ENCODE measurements at regions not wholly inside any gene's neighbourhood (a gene's known extent, or its start where the extent isn't known, plus 50 kb on each side); places are given as distances from the start of the nearest gene placed in this dataset.

- Histone ChIP-seq H3K36me3 (no peaks in the 10 kb centered on the region), H3K27me3 (no peaks in the 10 kb centered on the region), H3K4me1 (no peaks in the 10 kb centered on the region), H3K27ac (no peak overlapping the region), H3K9me3 (no peaks in the 10 kb centered on the region), H3K4me3 (no peak overlapping the region)
- no peak for DNase-seq
- TF ChIP-seq POLR2A (IDR thresholded peaks at IDR 0.05): no peak
- TF ChIP-seq CTCF (IDR thresholded peaks at IDR 0.05): no peak
Observed at GRCh38 chr11:122235615-122236014, 119.6 kb upstream of the BLID start.

DNA sequence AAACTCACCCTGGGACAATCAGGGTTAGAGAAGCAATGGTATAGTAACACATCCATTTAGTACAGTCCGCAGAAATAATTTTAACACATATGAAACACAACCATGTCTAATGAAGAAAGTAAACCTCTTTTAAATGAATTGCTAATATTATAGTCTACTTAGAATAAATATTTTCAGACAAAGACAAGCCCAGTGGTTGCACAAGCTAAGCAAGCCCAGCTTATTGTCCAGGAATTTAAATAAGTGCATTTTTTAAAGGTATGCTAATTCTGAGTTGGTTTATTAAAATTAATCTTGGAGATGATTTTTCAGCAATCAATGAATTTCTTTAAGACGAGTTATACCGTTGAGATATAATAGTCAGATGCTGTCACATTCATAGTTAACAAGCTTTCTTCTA, 118.8 kb upstream of the BLID start:
- TF ChIP-seq CTCF (IDR thresholded peaks at IDR 0.05) (no peak), POLR2A (IDR thresholded peaks at IDR 0.05) (no peak)
- Histone ChIP-seq H3K4me1 (no peaks in the 10 kb centered on the region), H3K27ac (no peak overlapping the region), H3K4me3 (no peak overlapping the region), H3K9me3 (no peaks in the 10 kb centered on the region), H3K27me3 (no peaks in the 10 kb centered on the region), H3K36me3 (no peaks in the 10 kb centered on the region)
- DNase-seq: no peak

GRCh38 chr11:122234257-122234656, 118.2 kb upstream of the BLID start:
- Histone ChIP-seq H3K4me3 (no peak overlapping the region), H3K27me3 (no peaks in the 10 kb centered on the region), H3K36me3 (no peaks in the 10 kb centered on the region), H3K9me3 (no peaks in the 10 kb centered on the region), H3K27ac (no peak overlapping the region), H3K4me1 (no peaks in the 10 kb centered on the region)
- TF ChIP-seq CTCF (IDR thresholded peaks at IDR 0.05): no peak
- TF ChIP-seq POLR2A (IDR thresholded peaks at IDR 0.05): no peak
- DNase-seq: no peak

GRCh38 chr11:122232985-122233384, 117.0 kb upstream of the BLID start:
- no peaks in the 10 kb centered on the region for H3K4me1 ChIP-seq
- no peaks in the 10 kb centered on the region for H3K27me3 ChIP-seq
- no peak overlapping the region for H3K4me3 ChIP-seq
- TF ChIP-seq POLR2A (IDR thresholded peaks at IDR 0.05) (no peak), CTCF (IDR thresholded peaks at IDR 0.05) (no peak)
- H3K27ac ChIP-seq: no peak overlapping the region
- DNase-seq: no peak
- H3K9me3 ChIP-seq: no peaks in the 10 kb centered on the region
- no peaks in the 10 kb centered on the region for H3K36me3 ChIP-seq

DNA sequence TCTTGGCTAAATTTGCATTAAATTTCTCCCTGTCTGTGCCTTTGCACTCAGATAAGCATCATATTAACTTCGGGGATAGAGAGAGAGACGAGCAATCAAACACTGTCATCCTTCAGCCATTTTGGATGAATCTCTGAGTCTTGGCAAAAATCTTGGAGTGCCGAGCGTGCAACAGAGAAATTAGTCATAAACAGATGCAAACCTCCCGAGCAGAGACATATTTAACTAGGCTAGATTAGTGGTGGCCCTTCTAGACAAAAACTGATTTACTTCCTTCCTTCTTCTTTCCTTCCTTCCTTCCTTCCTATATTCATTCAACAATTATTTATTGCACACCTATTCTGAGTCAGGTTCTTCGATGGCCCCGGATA, 114.4 kb upstream of the BLID start:
- no peak overlapping the region for H3K27ac ChIP-seq
- H3K4me1 ChIP-seq: no peaks in the 10 kb centered on the region

DNA sequence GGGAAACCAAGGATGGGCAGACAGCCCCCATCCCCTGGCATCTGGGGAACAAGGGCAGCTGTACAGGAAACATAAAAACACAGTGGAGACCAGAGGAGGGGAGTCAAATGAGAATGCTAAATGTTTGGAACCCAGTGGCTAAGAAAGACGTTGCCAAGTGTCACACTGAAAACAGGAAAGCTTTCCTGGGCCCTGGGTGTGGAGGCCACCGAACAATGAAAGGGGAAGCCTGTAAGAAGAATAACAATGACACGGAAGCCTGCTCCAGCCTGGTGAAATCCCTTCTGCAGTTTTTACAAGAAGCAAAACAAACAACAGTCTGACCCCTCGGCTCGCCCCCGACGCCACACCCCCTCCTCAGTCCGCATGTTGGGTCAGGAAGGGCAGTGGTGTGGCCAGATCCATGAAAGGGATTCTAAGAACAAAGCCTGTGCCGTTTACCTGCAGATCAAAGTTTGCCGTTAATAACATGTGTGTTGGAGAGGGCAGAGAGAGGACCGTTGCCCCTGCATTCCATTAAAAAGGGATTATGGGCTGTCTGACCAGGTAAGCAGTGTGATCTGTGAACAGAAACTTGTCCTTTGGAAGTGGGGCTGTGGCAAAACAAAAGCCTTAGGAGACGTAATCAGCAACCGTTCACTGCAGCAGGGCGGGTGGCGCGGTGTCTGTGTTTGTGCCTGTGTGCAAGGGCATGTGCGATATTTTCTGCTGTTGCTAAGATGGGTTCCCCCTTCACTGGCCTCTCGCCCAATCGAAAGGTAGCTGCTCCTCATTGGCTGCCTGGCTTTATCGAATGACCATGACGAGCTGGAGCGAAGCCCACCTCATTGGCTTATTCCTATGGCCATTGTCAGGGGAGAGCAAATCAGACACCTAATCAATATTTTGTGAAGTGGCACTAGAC, 113.7 kb upstream of the BLID start:
- no peaks in the 10 kb centered on the region for H3K36me3 ChIP-seq
- no peaks in the 10 kb centered on the region for H3K4me1 ChIP-seq
- TF ChIP-seq POLR2A (IDR thresholded peaks at IDR 0.05) (no peak), CTCF (IDR thresholded peaks at IDR 0.05) (no peak)
- DNase-seq: no peak
- no peaks in the 10 kb centered on the region for H3K27me3 ChIP-seq
- H3K27ac ChIP-seq: no peak overlapping the region
- H3K9me3 ChIP-seq: no peaks in the 10 kb centered on the region
- H3K4me3 ChIP-seq: no peak overlapping the region

More for the DNA sequence above, 114.4 kb upstream of the BLID start:
- no peaks in the 10 kb centered on the region for H3K36me3 ChIP-seq
- TF ChIP-seq POLR2A (IDR thresholded peaks at IDR 0.05): no peak
- DNase-seq: no peak
- H3K27me3 ChIP-seq: no peaks in the 10 kb centered on the region
- H3K9me3 ChIP-seq: no peaks in the 10 kb centered on the region
- H3K4me3 ChIP-seq: no peak overlapping the region
